SJCRH30 (cell line): ENCODE measurements at regions not wholly inside any gene's neighbourhood (a gene's known extent, or its start where the extent isn't known, plus 50 kb on each side); places are given as distances from the start of the nearest gene placed in this dataset.

ENCODE experiments used
- DNase-seq, 2 experiments: peaks; one replicate each; pipeline ENCODE4 v3.0.0-alpha.2; 2015 to 2020
- H3K27ac ChIP-seq: fragments of 250-450 bp; sonication (Bioruptor Pico); 2 replicates; pipeline ENCODE4 v1.5.1; 2020; ENCODE audit warnings: mild to moderate bottlenecking, moderate library complexity
- H3K27me3 ChIP-seq: fragments of 250-450 bp; sonication (Bioruptor Pico); 2 replicates; pipeline ENCODE4 v1.5.1; 2020; ENCODE audit warnings: mild to moderate bottlenecking, moderate library complexity
- H3K36me3 ChIP-seq: fragments of 250-450 bp; sonication (Bioruptor Pico); 2 replicates; pipeline ENCODE4 v1.5.1; 2020; ENCODE audit warnings: mild to moderate bottlenecking, moderate library complexity
- H3K4me1 ChIP-seq: fragments of 250-450 bp; sonication (Bioruptor Pico); 2 replicates; pipeline ENCODE4 v1.5.1; 2020; ENCODE audit warnings: mild to moderate bottlenecking, moderate library complexity
- H3K4me3 ChIP-seq: fragments of 250-450 bp; sonication (Bioruptor Pico); 2 replicates; pipeline ENCODE4 v1.5.1; 2020; ENCODE audit warnings: mild to moderate bottlenecking, moderate library complexity
- H3K9me3 ChIP-seq: fragments of 250-450 bp; sonication (Bioruptor Pico); replicated peaks from 2 replicates; pipeline ENCODE4 v1.5.1; 2020; ENCODE audit warnings: mild to moderate bottlenecking, moderate library complexity

GRCh38 chr15:68525815-68526214 lies 53.0 kb upstream of the CORO2B start:
- Histone ChIP-seq H3K27ac (no peak overlapping the region), H3K36me3 (no peaks in the 10 kb centered on the region), H3K27me3 (peaks cover 6% of the 10 kb centered on the region; the same call in 1 of the 2 replicates), H3K9me3 (no peaks in the 10 kb centered on the region), H3K4me1 (no peaks in the 10 kb centered on the region), H3K4me3 (no peak overlapping the region)
- DNase-seq = no peak

GRCh38 chr15:68526269-68526668 lies 52.5 kb upstream of the CORO2B start:
- peaks cover 6% of the 10 kb centered on the region; the same call in 1 of the 2 replicates for H3K27me3 ChIP-seq
- H3K4me1 ChIP-seq = no peaks in the 10 kb centered on the region
- no peaks in the 10 kb centered on the region for H3K36me3 ChIP-seq
- no peak for DNase-seq
- H3K4me3 ChIP-seq = no peak overlapping the region
- no peaks in the 10 kb centered on the region for H3K9me3 ChIP-seq
- no peak overlapping the region for H3K27ac ChIP-seq

- peaks cover 6% of the 10 kb centered on the region; the same call in 1 of the 2 replicates for H3K27me3 ChIP-seq
- no peaks in the 10 kb centered on the region for H3K36me3 ChIP-seq
- H3K4me1 ChIP-seq = no peaks in the 10 kb centered on the region
- no peak for DNase-seq
- H3K9me3 ChIP-seq = no peaks in the 10 kb centered on the region
- H3K27ac ChIP-seq = no peak overlapping the region
- H3K4me3 ChIP-seq = no peak overlapping the region
Observed at GRCh38 chr15:68526784-68527183, 52.0 kb upstream of the CORO2B start.

GRCh38 chr15:68528626-68529290 lies 50.0 kb upstream of the CORO2B start:
- H3K27ac ChIP-seq = no peak overlapping the region
- no peak for DNase-seq
- H3K36me3 ChIP-seq = no peaks in the 10 kb centered on the region

More at GRCh38 chr15:68528626-68529290, 50.0 kb upstream of the CORO2B start:
- H3K9me3 ChIP-seq = no peaks in the 10 kb centered on the region
- no peak overlapping the region for H3K4me3 ChIP-seq
- H3K4me1 ChIP-seq = no peaks in the 10 kb centered on the region
- peaks cover 6% of the 10 kb centered on the region; the same call in 1 of the 2 replicates for H3K27me3 ChIP-seq
